HG03280 (cell line): ENCODE measurements at regions not wholly inside any gene's neighbourhood (a gene's known extent, or its start where the extent isn't known, plus 50 kb on each side); places are given as distances from the start of the nearest gene placed in this dataset.
"Not testable (repeated sequence)": the region's sequence is repeated elsewhere in the genome, so short reads cannot be mapped to it uniquely, and the experiment has no call there.

ENCODE experiments used
- ATAC-seq: cut with Tn5 transposase; IDR thresholded peaks from one replicate; pipeline ENCODE4 v1.9.1; 2021; ENCODE audit warnings: mild to moderate bottlenecking, moderate library complexity; ENCODE audit not compliant: unreplicated experiment

GRCh38 chr7:12826079-12826478 is 138.6 kb downstream of the ARL4A start:
- ATAC-seq = no peak

- no peak for ATAC-seq
Observed at GRCh38 chr7:12827219-12827821, 139.9 kb downstream of the ARL4A start.

- no peak for ATAC-seq
Observed at GRCh38 chr7:12827920-12828319, 140.5 kb downstream of the ARL4A start.

GRCh38 chr7:12831024-12831423 is 143.6 kb downstream of the ARL4A start:
- no peak for ATAC-seq

DNA sequence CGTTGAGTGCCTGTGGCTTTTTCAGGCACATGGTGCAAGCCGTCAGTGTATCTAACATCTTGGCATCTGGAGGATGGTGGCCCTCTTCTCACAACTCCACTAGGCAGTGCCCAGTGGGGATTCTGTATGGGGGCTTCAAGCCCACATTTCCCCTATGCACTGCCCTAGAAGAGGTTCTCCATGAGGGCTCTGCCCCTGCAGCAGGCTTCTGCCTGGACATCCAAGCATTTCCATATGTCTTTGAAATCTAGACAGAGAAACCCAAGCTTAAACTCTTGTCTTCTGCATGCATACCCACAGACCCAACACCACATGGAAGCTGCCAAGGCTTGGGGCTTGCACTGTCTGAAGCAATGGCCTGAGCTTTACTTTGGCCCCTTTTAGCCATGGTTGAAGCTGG is 146.4 kb downstream of the ARL4A start:
- no peak for ATAC-seq

- ATAC-seq = no peak
Observed at GRCh38 chr7:12834782-12835181, 147.3 kb downstream of the ARL4A start.

DNA sequence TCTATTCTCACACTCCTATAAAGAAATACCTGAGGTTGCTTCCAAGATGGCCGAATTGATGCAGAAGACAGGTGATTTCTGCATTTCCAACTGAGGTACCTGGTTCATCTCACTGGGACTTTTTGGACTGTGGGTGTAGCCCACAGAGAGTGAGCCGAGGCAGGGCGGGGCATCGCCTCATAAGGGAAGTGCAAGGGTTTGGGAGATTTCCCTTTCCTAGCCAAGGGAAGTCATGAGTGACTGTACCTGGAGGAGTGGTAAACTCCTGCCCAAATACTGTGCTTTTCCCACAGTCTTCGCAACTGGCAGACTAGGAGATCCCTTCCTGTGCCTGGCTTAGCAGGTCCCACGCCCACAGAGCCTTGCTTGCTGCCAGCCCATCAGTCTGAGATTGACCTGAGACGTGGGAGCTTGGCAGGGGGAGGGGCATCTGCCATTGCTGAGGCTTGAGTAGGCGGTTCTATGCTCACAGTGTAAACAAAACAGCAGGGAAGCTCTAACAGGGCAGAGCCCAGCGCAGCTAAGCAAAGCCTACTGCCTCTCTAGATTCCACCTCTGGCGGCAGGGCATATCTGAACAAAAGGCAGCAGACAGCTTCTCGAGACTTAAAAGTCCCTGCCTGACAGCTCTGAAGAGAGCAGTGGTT is 152.2 kb downstream of the ARL4A start:
- ATAC-seq = no peak

DNA sequence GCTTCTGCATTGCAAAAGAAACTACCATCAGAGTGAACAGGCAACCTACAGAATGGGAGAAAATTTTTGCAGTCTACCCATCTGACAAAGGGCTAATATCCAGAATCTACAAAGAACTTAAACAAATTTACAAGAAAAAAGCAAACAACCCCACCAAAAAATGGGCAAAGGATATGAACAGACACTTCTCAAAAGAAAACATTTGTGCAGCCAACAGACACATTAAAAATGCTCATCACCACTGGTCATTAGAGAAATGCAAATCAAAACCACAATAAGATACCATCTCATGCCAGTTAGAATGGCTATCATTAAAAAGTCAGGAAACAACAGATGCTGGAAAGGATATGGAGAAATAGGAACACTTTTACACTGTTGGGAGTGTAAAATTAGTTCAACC is 157.3 kb downstream of the ARL4A start:
- not testable (repeated sequence) for ATAC-seq

DNA sequence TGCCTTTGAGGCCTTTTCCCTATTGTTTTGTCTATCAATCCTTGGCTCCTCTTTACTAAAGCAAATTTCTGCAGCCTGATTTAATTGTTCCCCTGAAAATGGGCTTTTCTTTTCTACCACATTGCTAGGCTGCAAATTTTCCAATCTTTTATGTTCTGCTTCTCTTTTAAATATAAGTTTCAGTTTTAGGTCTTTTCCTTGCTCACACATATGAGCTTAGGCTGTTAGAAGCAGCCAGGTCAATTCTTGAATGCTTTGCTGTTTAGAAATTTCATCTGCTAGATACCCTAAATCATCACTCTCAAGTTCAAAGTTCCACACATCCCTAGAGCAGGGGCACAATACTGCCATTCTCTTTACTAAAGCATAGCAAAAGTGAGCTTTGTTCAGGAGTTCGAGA is 159.6 kb downstream of the ARL4A start:
- no peak for ATAC-seq

- ATAC-seq = no peak
Observed at GRCh38 chr7:12851142-12851541, 163.7 kb downstream of the ARL4A start.

- no peak for ATAC-seq
Observed at GRCh38 chr7:12851841-12852240, 164.4 kb downstream of the ARL4A start.

DNA sequence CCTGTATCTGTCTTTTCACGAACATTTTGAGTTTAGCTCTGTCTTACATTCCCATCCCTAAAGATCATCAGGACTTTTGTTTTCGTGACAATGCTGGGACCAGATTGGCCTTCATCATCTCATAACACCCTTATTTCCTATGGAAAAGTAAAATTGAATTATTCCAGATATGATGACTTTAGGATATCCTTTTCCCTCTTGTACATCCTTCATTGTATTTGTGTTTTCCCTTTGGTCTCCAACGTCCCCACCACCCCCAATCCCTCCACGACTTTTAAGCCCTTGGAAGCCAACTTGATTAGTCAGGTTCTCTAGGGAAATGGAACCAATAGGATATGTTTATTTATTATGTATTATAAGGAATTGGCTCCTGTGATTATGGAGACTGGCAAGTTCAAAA is 167.6 kb downstream of the ARL4A start:
- no peak for ATAC-seq

GRCh38 chr7:12859761-12860160 is 172.3 kb downstream of the ARL4A start:
- no peak for ATAC-seq

DNA sequence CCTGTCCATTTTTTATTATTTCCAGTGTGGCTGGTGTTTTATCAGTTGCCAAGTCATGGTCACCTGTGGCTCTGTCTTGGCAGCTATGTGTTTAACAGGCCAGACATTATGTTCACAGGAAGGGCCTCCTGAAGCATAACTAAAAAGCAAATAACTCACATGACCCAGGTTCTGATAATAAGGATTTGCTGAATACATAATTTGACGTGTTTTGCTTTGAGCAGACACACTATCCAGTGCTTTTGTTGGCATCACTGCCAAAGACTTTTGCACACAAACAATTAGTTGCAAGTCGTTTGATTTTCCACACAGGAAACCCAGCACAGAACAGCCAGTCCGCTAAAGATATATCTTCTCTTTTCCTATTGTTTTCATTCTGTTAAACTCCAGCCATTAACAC is 173.6 kb downstream of the ARL4A start:
- no peak for ATAC-seq

DNA sequence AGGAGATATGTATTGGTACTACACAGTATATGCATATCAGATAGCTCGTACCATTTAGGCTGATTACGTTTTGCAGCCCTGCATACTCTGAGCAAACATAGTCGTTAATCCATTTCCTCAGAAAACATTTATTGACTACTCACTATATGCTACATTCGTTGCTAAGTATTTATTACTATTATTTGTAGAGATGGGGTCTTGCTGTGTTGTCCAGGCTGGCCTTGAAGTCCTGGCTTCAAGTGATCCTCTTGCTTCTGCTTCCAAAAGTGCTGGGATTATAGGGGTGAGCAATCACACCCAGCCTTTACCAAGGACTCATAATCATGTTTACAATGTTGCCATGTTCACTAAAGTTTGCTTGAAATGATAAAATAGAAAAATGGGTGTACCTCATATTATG is 174.7 kb downstream of the ARL4A start:
- no peak for ATAC-seq

DNA sequence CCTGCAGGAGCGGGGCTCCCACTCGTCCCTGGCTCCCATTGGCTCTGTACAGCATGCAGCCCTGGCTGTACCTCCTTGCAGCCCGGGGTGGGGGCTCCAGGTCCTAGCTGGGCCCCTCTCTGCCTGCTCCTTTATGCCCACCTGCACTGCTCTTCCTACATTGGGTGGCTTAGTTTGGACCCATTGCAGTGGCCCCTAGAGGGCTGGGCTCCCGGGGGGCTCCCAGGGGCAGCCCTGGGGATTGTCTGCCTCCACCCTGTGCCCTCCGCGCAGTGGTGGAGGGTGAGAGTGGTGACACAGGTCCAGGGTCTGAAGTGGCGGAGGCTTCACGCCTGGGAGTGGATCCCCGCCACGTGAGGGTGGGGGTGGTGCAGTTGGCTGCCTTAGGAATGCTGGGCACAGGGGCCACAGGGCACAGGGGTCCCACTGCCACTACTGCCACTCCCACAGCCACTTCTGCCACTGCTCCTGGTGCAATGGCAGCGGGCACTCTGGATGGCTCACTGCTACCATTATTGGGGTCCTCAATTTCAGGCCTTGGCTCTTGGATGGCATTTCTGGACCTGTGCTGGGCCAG is 177.1 kb downstream of the ARL4A start:
- no peak for ATAC-seq

GRCh38 chr7:12865593-12865992 is 178.2 kb downstream of the ARL4A start:
- ATAC-seq = no peak

- no peak for ATAC-seq
Observed at GRCh38 chr7:12866207-12866606, 178.8 kb downstream of the ARL4A start.

DNA sequence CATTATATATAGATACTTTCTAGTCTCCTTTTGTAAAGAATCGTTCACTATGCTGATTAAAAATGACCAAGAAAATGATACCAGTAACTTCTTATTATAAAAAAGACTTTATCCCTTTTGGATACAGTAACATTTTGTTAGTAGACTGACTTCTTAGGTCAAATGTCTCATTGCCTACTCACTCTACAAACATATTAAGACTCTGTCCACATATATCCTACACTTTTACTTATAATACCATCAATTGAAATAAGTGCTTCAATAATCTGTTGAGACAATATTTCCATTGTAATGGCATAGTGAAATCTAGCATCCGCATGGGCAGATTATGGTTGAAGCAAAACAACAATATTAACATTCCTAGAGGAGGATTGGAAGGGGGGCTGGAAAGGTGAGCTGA is 180.6 kb downstream of the ARL4A start:
- no peak for ATAC-seq

GRCh38 chr7:12870219-12870618 is 182.8 kb downstream of the ARL4A start:
- ATAC-seq = no peak

DNA sequence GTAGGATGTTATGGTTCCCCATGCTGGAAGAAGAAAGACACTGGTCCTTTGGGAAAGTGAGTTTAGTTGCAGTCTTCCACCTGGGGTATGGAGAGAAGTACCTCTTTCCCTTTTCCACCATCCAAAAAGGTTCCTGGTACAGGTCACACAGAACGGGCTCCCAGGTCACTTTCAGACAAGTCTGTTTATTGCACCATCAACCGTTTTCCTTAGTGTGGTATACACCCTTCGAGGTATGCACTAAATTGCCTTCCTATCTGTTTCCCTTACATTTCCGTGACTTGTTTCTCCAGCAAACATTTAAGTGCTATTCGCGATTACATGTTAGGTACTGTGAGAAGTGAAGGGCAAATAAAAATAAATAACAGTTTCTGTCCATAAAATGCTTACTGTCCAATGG is 185.1 kb downstream of the ARL4A start:
- no peak for ATAC-seq

- no peak for ATAC-seq
Observed at GRCh38 chr7:12873571-12873970, 186.1 kb downstream of the ARL4A start.

GRCh38 chr7:12879139-12879538 is 191.7 kb downstream of the ARL4A start:
- ATAC-seq = no peak
